ENCODE measurements at regions not wholly inside any gene's neighbourhood (a gene's known extent, or its start where the extent isn't known, plus 50 kb on each side); places are given as distances from the start of the nearest gene placed in this dataset.

GRCh38 chr5:58156361-58156760, 303.5 kb downstream of the PLK2 start:
- H3K4me3 ChIP-seq (replicated peaks; ENCODE audit: low read depth, low read length), result no peak overlapping the region
- no peak for TF ChIP-seq CTCF (IDR thresholded peaks at IDR 0.05; ENCODE audit: low read length, missing control alignments)
- peak; percentile 51 for DNase-seq (ENCODE audit: low read depth)

- peak; percentile 24 for DNase-seq (ENCODE audit: low read depth)
- TF ChIP-seq CTCF (IDR thresholded peaks at IDR 0.05; ENCODE audit: low read length, missing control alignments), result no peak
- H3K4me3 ChIP-seq (replicated peaks; ENCODE audit: low read depth, low read length), result no peak overlapping the region
These were observed 306.6 kb downstream of the PLK2 start for GRCh38 chr5:58153255-58153654.

GRCh38 chr5:58151414-58151813, 308.5 kb downstream of the PLK2 start:
- no peak for DNase-seq (ENCODE audit: low read depth)
- TF ChIP-seq CTCF (IDR thresholded peaks at IDR 0.05; ENCODE audit: low read length, missing control alignments), result no peak
- H3K4me3 ChIP-seq (replicated peaks; ENCODE audit: low read depth, low read length), result no peak overlapping the region

GRCh38 chr5:58150926-58151325, 309.0 kb downstream of the PLK2 start:
- no peak for TF ChIP-seq CTCF (IDR thresholded peaks at IDR 0.05; ENCODE audit: low read length, missing control alignments)

GRCh38 chr5:58149746-58150145, 310.1 kb downstream of the PLK2 start:
- TF ChIP-seq CTCF (IDR thresholded peaks at IDR 0.05; ENCODE audit: low read length, missing control alignments), result no peak
- no peak for DNase-seq (ENCODE audit: low read depth)
- H3K4me3 ChIP-seq (replicated peaks; ENCODE audit: low read depth, low read length), result no peak overlapping the region

More at GRCh38 chr5:58150926-58151325, 309.0 kb downstream of the PLK2 start:
- no peak for DNase-seq (ENCODE audit: low read depth)
- H3K4me3 ChIP-seq (replicated peaks; ENCODE audit: low read depth, low read length), result no peak overlapping the region

GRCh38 chr5:58149345-58149744, 310.5 kb downstream of the PLK2 start:
- TF ChIP-seq CTCF (IDR thresholded peaks at IDR 0.05; ENCODE audit: low read length, missing control alignments), result no peak
- DNase-seq (ENCODE audit: low read depth), result no peak

GRCh38 chr5:58148254-58148775, 311.6 kb downstream of the PLK2 start:
- TF ChIP-seq CTCF (IDR thresholded peaks at IDR 0.05; ENCODE audit: low read length, missing control alignments), result no peak
- no peak overlapping the region for H3K4me3 ChIP-seq (replicated peaks; ENCODE audit: low read depth, low read length)
- no peak for DNase-seq (ENCODE audit: low read depth)

More at GRCh38 chr5:58149345-58149744, 310.5 kb downstream of the PLK2 start:
- H3K4me3 ChIP-seq (replicated peaks; ENCODE audit: low read depth, low read length), result no peak overlapping the region
